HUDEP-2 (cell line): ENCODE measurements at regions not wholly inside any gene's neighbourhood (a gene's known extent, or its start where the extent isn't known, plus 50 kb on each side); places are given as distances from the start of the nearest gene placed in this dataset.
A peak's percentile ranks its signal among the peaks of the same experiment; 100 is the strongest.

Experiments used
- DNase-seq, 76 experiments: peaks; one replicate each; lab custom pipeline; 2025; ENCODE audit not compliant: unreplicated experiment in 76 of 76; lab: John Stamatoyannopoulos, UW

GRCh38 chr15:91515188-91515754, 338.2 kb upstream of the SLCO3A1 start:
- no peak for DNase-seq

- no peak for DNase-seq
These were observed 336.6 kb upstream of the SLCO3A1 start for GRCh38 chr15:91516866-91517265.

- no peak for DNase-seq
These were observed 335.9 kb upstream of the SLCO3A1 start for GRCh38 chr15:91517491-91518200.

- DNase-seq = no peak
These were observed 332.7 kb upstream of the SLCO3A1 start for GRCh38 chr15:91520850-91521249.

- no peak for DNase-seq
These were observed 332.0 kb upstream of the SLCO3A1 start for GRCh38 chr15:91521548-91521947.

- no peak for DNase-seq
These were observed 331.5 kb upstream of the SLCO3A1 start for GRCh38 chr15:91521996-91522395.

- DNase-seq = peak in 5 of 76 experiments; percentile 2 to 23 (median 11)
These were observed 330.7 kb upstream of the SLCO3A1 start for GRCh38 chr15:91522605-91523332.

GRCh38 chr15:91523596-91523995, 329.9 kb upstream of the SLCO3A1 start:
- no peak for DNase-seq

- DNase-seq = no peak
These were observed 329.0 kb upstream of the SLCO3A1 start for GRCh38 chr15:91524534-91524933.

GRCh38 chr15:91525751-91526150, 327.8 kb upstream of the SLCO3A1 start:
- DNase-seq = no peak

GRCh38 chr15:91526424-91526823, 327.1 kb upstream of the SLCO3A1 start:
- no peak for DNase-seq

GRCh38 chr15:91528801-91529200, 324.7 kb upstream of the SLCO3A1 start:
- DNase-seq = no peak

GRCh38 chr15:91529534-91529933, 324.0 kb upstream of the SLCO3A1 start:
- DNase-seq = no peak

GRCh38 chr15:91530279-91530678, 323.2 kb upstream of the SLCO3A1 start:
- DNase-seq = no peak

GRCh38 chr15:91530956-91531582, 322.4 kb upstream of the SLCO3A1 start:
- DNase-seq = no peak

- no peak for DNase-seq
These were observed 319.3 kb upstream of the SLCO3A1 start for GRCh38 chr15:91534235-91534634.

- no peak for DNase-seq
These were observed 318.5 kb upstream of the SLCO3A1 start for GRCh38 chr15:91534976-91535375.

GRCh38 chr15:91535856-91536500, 317.5 kb upstream of the SLCO3A1 start:
- no peak for DNase-seq

- DNase-seq = no peak
These were observed 315.7 kb upstream of the SLCO3A1 start for GRCh38 chr15:91537856-91538255.

- no peak for DNase-seq
These were observed 314.7 kb upstream of the SLCO3A1 start for GRCh38 chr15:91538782-91539181.

GRCh38 chr15:91541286-91541685, 312.2 kb upstream of the SLCO3A1 start:
- no peak for DNase-seq
